ENCODE measurements at regions not wholly inside any gene's neighbourhood (a gene's known extent, or its start where the extent isn't known, plus 50 kb on each side); places are given as distances from the start of the nearest gene placed in this dataset.

GRCh38 chr11:15406851-15407351 lies 292.2 kb downstream of the INSC start:
- no peaks in the 10 kb centered on the region for H3K4me1 ChIP-seq (ENCODE audit: control insufficient read depth in 2 of 3, insufficient read depth in 2 of 3, low read depth in 1 of 3, low read length in 3 of 3)
- no peak overlapping the region for H3K27ac ChIP-seq (ENCODE audit: low read depth in 2 of 2, low read length in 2 of 2)
- H3K9me3 ChIP-seq (ENCODE audit: control insufficient read depth in 2 of 3, insufficient read depth in 1 of 3, low read length in 3 of 3), result no peaks in the 10 kb centered on the region
- no peak for FAIRE-seq
- H3K9ac ChIP-seq (ENCODE audit: low read length in 3 of 3), result no peak overlapping the region
- H3K36me3 ChIP-seq (ENCODE audit: control insufficient read depth in 2 of 3, insufficient read depth in 3 of 3, low read length in 3 of 3), result no peaks in the 10 kb centered on the region
- no peak overlapping the region for H3K4me3 ChIP-seq (ENCODE audit: low read length in 3 of 3)
- intact Hi-C loops (cut with DNase I), result no loop called here
- no peak for TF ChIP-seq CTCF (IDR thresholded peaks at IDR 0.05; ENCODE audit: borderline replicate concordance, extremely low read depth, insufficient read depth)
- no peaks in the 10 kb centered on the region for H3K27me3 ChIP-seq (ENCODE audit: control insufficient read depth, insufficient read depth, low read length)
- DNase-seq, result no peak

DNA sequence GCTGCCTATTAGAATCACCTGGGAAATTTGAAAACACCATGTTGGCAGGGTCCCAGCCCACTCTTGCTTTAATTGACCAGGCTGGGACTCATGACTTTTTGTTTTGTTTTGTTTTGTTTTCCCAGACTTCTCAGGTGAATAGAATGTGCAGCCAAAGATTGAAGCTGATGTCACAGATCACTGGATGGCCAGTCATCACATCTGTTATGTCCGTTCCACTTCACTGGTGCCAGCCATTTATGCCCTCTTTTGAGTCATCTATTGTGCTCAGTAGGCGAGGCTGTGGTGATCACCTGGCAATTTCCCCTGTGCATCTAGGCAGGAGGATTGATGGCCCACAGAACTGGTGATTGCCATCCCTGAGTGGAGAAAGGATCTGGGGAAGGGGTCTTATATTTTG lies 297.3 kb downstream of the INSC start:
- Histone ChIP-seq H3K27me3 (ENCODE audit: control insufficient read depth, insufficient read depth, low read length) (no peaks in the 10 kb centered on the region), H3K9ac (ENCODE audit: low read length in 3 of 3) (no peak overlapping the region), H3K27ac (ENCODE audit: low read depth in 2 of 2, low read length in 2 of 2) (no peak overlapping the region), H3K4me1 (ENCODE audit: control insufficient read depth in 2 of 3, insufficient read depth in 2 of 3, low read depth in 1 of 3, low read length in 3 of 3) (no peaks in the 10 kb centered on the region), H3K9me3 (ENCODE audit: control insufficient read depth in 2 of 3, insufficient read depth in 1 of 3, low read length in 3 of 3) (no peaks in the 10 kb centered on the region), H3K4me3 (ENCODE audit: low read length in 3 of 3) (no peak overlapping the region), H3K36me3 (ENCODE audit: control insufficient read depth in 2 of 3, insufficient read depth in 3 of 3, low read length in 3 of 3) (no peaks in the 10 kb centered on the region)
- intact Hi-C loops (cut with DNase I), result no loop called here
- DNase-seq, result peak in 2 of 5 donors; percentile 1 to 15
- no peak for TF ChIP-seq CTCF (IDR thresholded peaks at IDR 0.05; ENCODE audit: borderline replicate concordance, extremely low read depth, insufficient read depth)
- no peak for FAIRE-seq

GRCh38 chr11:15418921-15419320 lies 304.2 kb downstream of the INSC start:
- H3K27ac ChIP-seq (ENCODE audit: low read depth in 2 of 2, low read length in 2 of 2), result no peak overlapping the region
- no peaks in the 10 kb centered on the region for H3K9me3 ChIP-seq (ENCODE audit: control insufficient read depth in 2 of 3, insufficient read depth in 1 of 3, low read length in 3 of 3)
- intact Hi-C loops (cut with DNase I), result no loop called here
- H3K27me3 ChIP-seq (ENCODE audit: control insufficient read depth, insufficient read depth, low read length), result no peaks in the 10 kb centered on the region
- FAIRE-seq, result no peak
- no peaks in the 10 kb centered on the region for H3K4me1 ChIP-seq (ENCODE audit: control insufficient read depth in 2 of 3, insufficient read depth in 2 of 3, low read depth in 1 of 3, low read length in 3 of 3)
- no peaks in the 10 kb centered on the region for H3K36me3 ChIP-seq (ENCODE audit: control insufficient read depth in 2 of 3, insufficient read depth in 3 of 3, low read length in 3 of 3)
- no peak for TF ChIP-seq CTCF (IDR thresholded peaks at IDR 0.05; ENCODE audit: borderline replicate concordance, extremely low read depth, insufficient read depth)
- DNase-seq, result no peak
- no peak overlapping the region for H3K4me3 ChIP-seq (ENCODE audit: low read length in 3 of 3)
- no peak overlapping the region for H3K9ac ChIP-seq (ENCODE audit: low read length in 3 of 3)

DNA sequence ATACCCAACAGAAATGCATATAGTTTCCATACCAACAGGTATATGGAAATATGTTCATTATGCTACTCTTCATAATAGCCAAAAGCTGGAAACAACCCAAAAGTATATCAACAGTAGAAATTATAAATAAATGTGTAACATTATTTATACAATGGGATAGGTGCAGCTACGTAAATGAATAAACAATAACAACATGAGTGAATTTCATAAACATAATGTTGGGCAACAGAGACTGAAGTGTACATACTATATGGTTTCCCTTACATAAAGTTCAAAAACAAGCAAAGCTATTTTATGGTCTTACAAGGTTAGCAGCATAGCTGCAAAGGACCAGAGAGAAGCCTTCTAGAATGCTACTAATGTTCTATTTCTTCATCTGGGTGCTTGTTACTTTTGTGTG lies 305.0 kb downstream of the INSC start:
- no peak for DNase-seq
- Histone ChIP-seq H3K36me3 (ENCODE audit: control insufficient read depth in 2 of 3, insufficient read depth in 3 of 3, low read length in 3 of 3) (no peaks in the 10 kb centered on the region), H3K27ac (ENCODE audit: low read depth in 2 of 2, low read length in 2 of 2) (no peak overlapping the region), H3K4me3 (ENCODE audit: low read length in 3 of 3) (no peak overlapping the region), H3K9ac (ENCODE audit: low read length in 3 of 3) (no peak overlapping the region), H3K27me3 (ENCODE audit: control insufficient read depth, insufficient read depth, low read length) (no peaks in the 10 kb centered on the region), H3K4me1 (ENCODE audit: control insufficient read depth in 2 of 3, insufficient read depth in 2 of 3, low read depth in 1 of 3, low read length in 3 of 3) (no peaks in the 10 kb centered on the region), H3K9me3 (ENCODE audit: control insufficient read depth in 2 of 3, insufficient read depth in 1 of 3, low read length in 3 of 3) (no peaks in the 10 kb centered on the region)
- intact Hi-C loops (cut with DNase I), result no loop called here
- no peak for FAIRE-seq
- TF ChIP-seq CTCF (IDR thresholded peaks at IDR 0.05; ENCODE audit: borderline replicate concordance, extremely low read depth, insufficient read depth), result no peak
